Inferior parietal cortex (tissue), 1 donor: ENCODE measurements at regions not wholly inside any gene's neighbourhood (a gene's known extent, or its start where the extent isn't known, plus 50 kb on each side); places are given as distances from the start of the nearest gene placed in this dataset.
A peak's percentile ranks its signal among the peaks of the same experiment; 100 is the strongest.
"Not testable (repeated sequence)": the region's sequence is repeated elsewhere in the genome, so short reads cannot be mapped to it uniquely, and the experiment has no call there.

Experiments used
- DNase-seq: peaks from one replicate; pipeline ENCODE4 v3.0.0-alpha.2; 2016; ENCODE audit errors: extremely low spot score

GRCh38 chr4:189162073-189162789 lies 778.4 kb upstream of the FRG1 start:
- no peak for DNase-seq

GRCh38 chr4:189162888-189163287 lies 777.8 kb upstream of the FRG1 start:
- no peak for DNase-seq

GRCh38 chr4:189176002-189176401 lies 764.7 kb upstream of the FRG1 start:
- DNase-seq: no peak

- DNase-seq: no peak
These were observed 763.5 kb upstream of the FRG1 start for GRCh38 chr4:189177130-189177529.

GRCh38 chr4:189178125-189178746 lies 762.4 kb upstream of the FRG1 start:
- no peak for DNase-seq

- no peak for DNase-seq
These were observed 754.8 kb upstream of the FRG1 start for GRCh38 chr4:189185810-189186432.

GRCh38 chr4:189187531-189188052 lies 753.1 kb upstream of the FRG1 start:
- DNase-seq: no peak

GRCh38 chr4:189198624-189199023 lies 742.0 kb upstream of the FRG1 start:
- no peak for DNase-seq

- DNase-seq: no peak
These were observed 740.3 kb upstream of the FRG1 start for GRCh38 chr4:189200353-189200752.

- peak; percentile 33 for DNase-seq
These were observed 738.3 kb upstream of the FRG1 start for GRCh38 chr4:189202182-189202868.

GRCh38 chr4:189202869-189203271 lies 737.8 kb upstream of the FRG1 start:
- DNase-seq: no peak

GRCh38 chr4:189204616-189205015 lies 736.1 kb upstream of the FRG1 start:
- DNase-seq: no peak

- DNase-seq: no peak
These were observed 733.7 kb upstream of the FRG1 start for GRCh38 chr4:189206953-189207352.

GRCh38 chr4:189207872-189208271 lies 732.8 kb upstream of the FRG1 start:
- no peak for DNase-seq

GRCh38 chr4:189215574-189215973 lies 725.1 kb upstream of the FRG1 start:
- DNase-seq: no peak

- DNase-seq: no peak
These were observed 719.0 kb upstream of the FRG1 start for GRCh38 chr4:189221691-189222090.

GRCh38 chr4:189228726-189229125 lies 711.9 kb upstream of the FRG1 start:
- no peak for DNase-seq

GRCh38 chr4:189232274-189232673 lies 708.4 kb upstream of the FRG1 start:
- DNase-seq: peak; percentile 13

- not testable (repeated sequence) for DNase-seq
These were observed 706.9 kb upstream of the FRG1 start for GRCh38 chr4:189233754-189234153.

- DNase-seq: not testable (repeated sequence)
These were observed 705.7 kb upstream of the FRG1 start for GRCh38 chr4:189234948-189235347.

GRCh38 chr4:189235599-189235998 lies 705.1 kb upstream of the FRG1 start:
- DNase-seq: no peak

GRCh38 chr4:189236321-189236720 lies 704.4 kb upstream of the FRG1 start:
- not testable (repeated sequence) for DNase-seq
